ENCODE measurements at regions not wholly inside any gene's neighbourhood (a gene's known extent, or its start where the extent isn't known, plus 50 kb on each side); places are given as distances from the start of the nearest gene placed in this dataset.
"Not testable (repeated sequence)": the region's sequence is repeated elsewhere in the genome, so short reads cannot be mapped to it uniquely, and the experiment has no call there.

GRCh38 chr1:206333897-206334296 lies 130.6 kb downstream of the SRGAP2 start:
- H3K27ac ChIP-seq; H2AFZ ChIP-seq; CTCF ChIA-PET; POLR2A ChIA-PET (ENCODE audit: unreplicated experiment); DNase-seq; H3K9me3 ChIP-seq (ENCODE audit: insufficient read depth, low read depth); H3K9me2 ChIP-seq (ENCODE audit: insufficient read depth); H4K20me1 ChIP-seq (ENCODE audit: insufficient read depth); H3K27me3 ChIP-seq (ENCODE audit: insufficient read depth, low read depth); H3K36me3 ChIP-seq (ENCODE audit: low read depth); BruUV-seq (replicated peaks); H3F3A ChIP-seq (ENCODE audit: insufficient read depth, low read depth); H3K79me2 ChIP-seq (ENCODE audit: low read depth); H3K4me3 ChIP-seq; H3K4me1 ChIP-seq (replicated peaks; ENCODE audit: insufficient read depth); intact Hi-C loops (cut with micrococcal nuclease; ENCODE audit: unreplicated experiment); H3K4me2 ChIP-seq: not testable (repeated sequence)

GRCh38 chr1:206334481-206334880 lies 131.1 kb downstream of the SRGAP2 start:
- H3K79me2 ChIP-seq (ENCODE audit: low read depth); CTCF ChIA-PET; intact Hi-C loops (cut with micrococcal nuclease; ENCODE audit: unreplicated experiment); H3K9me3 ChIP-seq (ENCODE audit: insufficient read depth, low read depth); H3K36me3 ChIP-seq (ENCODE audit: low read depth); H3K4me1 ChIP-seq (replicated peaks; ENCODE audit: insufficient read depth); H3K9me2 ChIP-seq (ENCODE audit: insufficient read depth); H4K20me1 ChIP-seq (ENCODE audit: insufficient read depth); BruUV-seq (replicated peaks); DNase-seq; H3K4me2 ChIP-seq; H2AFZ ChIP-seq; H3K4me3 ChIP-seq; H3F3A ChIP-seq (ENCODE audit: insufficient read depth, low read depth); H3K27ac ChIP-seq; H3K27me3 ChIP-seq (ENCODE audit: insufficient read depth, low read depth); POLR2A ChIA-PET (ENCODE audit: unreplicated experiment): not testable (repeated sequence)

DNA sequence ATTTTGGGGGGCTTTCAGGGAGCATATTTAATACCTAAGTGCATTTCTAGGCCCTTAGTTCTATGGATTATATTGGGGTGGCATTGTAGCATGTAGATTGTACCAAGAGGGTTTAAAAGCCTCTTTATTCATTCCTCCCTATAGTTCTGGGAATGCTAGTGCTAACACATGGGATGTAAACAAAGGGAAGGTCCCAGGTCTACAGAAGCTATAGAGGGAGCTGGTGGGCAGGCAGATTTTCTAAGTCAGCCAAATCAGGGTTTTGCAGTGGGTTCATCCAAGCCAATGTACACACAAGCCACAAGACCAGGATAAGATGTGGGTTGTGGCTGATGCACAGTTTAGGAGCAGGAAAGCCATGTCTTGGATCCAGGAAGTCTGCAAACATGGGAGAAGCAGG lies 131.8 kb downstream of the SRGAP2 start:
- DNase-seq; H3F3A ChIP-seq (ENCODE audit: insufficient read depth, low read depth); intact Hi-C loops (cut with micrococcal nuclease; ENCODE audit: unreplicated experiment); H3K9me3 ChIP-seq (ENCODE audit: insufficient read depth, low read depth); H3K9me2 ChIP-seq (ENCODE audit: insufficient read depth); H3K79me2 ChIP-seq (ENCODE audit: low read depth); H3K27ac ChIP-seq; H3K4me1 ChIP-seq (replicated peaks; ENCODE audit: insufficient read depth); H3K4me2 ChIP-seq; CTCF ChIA-PET; H3K4me3 ChIP-seq; H4K20me1 ChIP-seq (ENCODE audit: insufficient read depth); H3K27me3 ChIP-seq (ENCODE audit: insufficient read depth, low read depth); H3K36me3 ChIP-seq (ENCODE audit: low read depth); H2AFZ ChIP-seq; POLR2A ChIA-PET (ENCODE audit: unreplicated experiment); BruUV-seq (replicated peaks): not testable (repeated sequence)

GRCh38 chr1:206335875-206336846 lies 132.8 kb downstream of the SRGAP2 start:
- POLR2A ChIA-PET (ENCODE audit: unreplicated experiment); BruUV-seq (replicated peaks); intact Hi-C loops (cut with micrococcal nuclease; ENCODE audit: unreplicated experiment); H3F3A ChIP-seq (ENCODE audit: insufficient read depth, low read depth); H3K9me3 ChIP-seq (ENCODE audit: insufficient read depth, low read depth); H3K36me3 ChIP-seq (ENCODE audit: low read depth); H3K4me1 ChIP-seq (replicated peaks; ENCODE audit: insufficient read depth); H3K4me3 ChIP-seq; CTCF ChIA-PET; H3K4me2 ChIP-seq; H3K27me3 ChIP-seq (ENCODE audit: insufficient read depth, low read depth); H3K27ac ChIP-seq; H3K79me2 ChIP-seq (ENCODE audit: low read depth); H2AFZ ChIP-seq; H4K20me1 ChIP-seq (ENCODE audit: insufficient read depth); H3K9me2 ChIP-seq (ENCODE audit: insufficient read depth); DNase-seq: not testable (repeated sequence)

DNA sequence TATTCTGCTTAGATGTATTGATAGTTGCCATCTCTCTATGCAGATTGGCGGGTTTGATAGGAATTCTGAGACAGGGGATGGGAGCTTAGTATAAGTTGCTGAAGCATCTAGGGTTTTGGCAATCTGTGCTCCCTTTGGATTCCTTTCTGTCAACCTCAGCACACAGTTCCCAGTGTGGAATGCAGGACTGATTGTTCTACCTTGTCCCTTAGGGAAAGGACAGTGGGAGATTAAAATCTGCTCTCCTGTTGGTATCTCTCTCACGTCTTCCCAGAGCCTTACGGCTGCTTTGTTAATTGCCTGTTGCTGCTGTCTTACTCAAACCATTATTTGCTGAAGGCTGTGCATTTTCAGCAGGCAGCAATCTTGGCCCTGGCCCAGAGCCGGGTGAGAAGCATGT lies 133.3 kb upstream of the IKBKE start:
- DNase-seq, result peak in 1 of 2 experiments; percentile 38
- H4K20me1 ChIP-seq (ENCODE audit: insufficient read depth); H3K36me3 ChIP-seq (ENCODE audit: low read depth); H3K4me1 ChIP-seq (replicated peaks; ENCODE audit: insufficient read depth); H3K4me2 ChIP-seq; H3K9me2 ChIP-seq (ENCODE audit: insufficient read depth); H3F3A ChIP-seq (ENCODE audit: insufficient read depth, low read depth); intact Hi-C loops (cut with micrococcal nuclease; ENCODE audit: unreplicated experiment); BruUV-seq (replicated peaks); H3K9me3 ChIP-seq (ENCODE audit: insufficient read depth, low read depth); H3K27me3 ChIP-seq (ENCODE audit: insufficient read depth, low read depth); H2AFZ ChIP-seq; POLR2A ChIA-PET (ENCODE audit: unreplicated experiment); CTCF ChIA-PET; H3K79me2 ChIP-seq (ENCODE audit: low read depth); H3K4me3 ChIP-seq; H3K27ac ChIP-seq: not testable (repeated sequence)

GRCh38 chr1:206350493-206351275 lies 119.6 kb upstream of the IKBKE start:
- BruUV-seq (replicated peaks); DNase-seq; H3K27me3 ChIP-seq (ENCODE audit: insufficient read depth, low read depth); H3K36me3 ChIP-seq (ENCODE audit: low read depth); H3K27ac ChIP-seq; CTCF ChIA-PET; H4K20me1 ChIP-seq (ENCODE audit: insufficient read depth); H3K4me3 ChIP-seq; H3K9me3 ChIP-seq (ENCODE audit: insufficient read depth, low read depth); H3F3A ChIP-seq (ENCODE audit: insufficient read depth, low read depth); intact Hi-C loops (cut with micrococcal nuclease; ENCODE audit: unreplicated experiment); H3K4me2 ChIP-seq; H3K79me2 ChIP-seq (ENCODE audit: low read depth); H3K9me2 ChIP-seq (ENCODE audit: insufficient read depth); H2AFZ ChIP-seq; POLR2A ChIA-PET (ENCODE audit: unreplicated experiment); H3K4me1 ChIP-seq (replicated peaks; ENCODE audit: insufficient read depth): not testable (repeated sequence)

- H3K4me1 ChIP-seq (replicated peaks; ENCODE audit: insufficient read depth); H3K4me2 ChIP-seq; H3K4me3 ChIP-seq; BruUV-seq (replicated peaks); H2AFZ ChIP-seq; H3K36me3 ChIP-seq (ENCODE audit: low read depth); DNase-seq; H3K27me3 ChIP-seq (ENCODE audit: insufficient read depth, low read depth); H3K9me3 ChIP-seq (ENCODE audit: insufficient read depth, low read depth); H3K9me2 ChIP-seq (ENCODE audit: insufficient read depth); CTCF ChIA-PET; H4K20me1 ChIP-seq (ENCODE audit: insufficient read depth); H3K79me2 ChIP-seq (ENCODE audit: low read depth); H3K27ac ChIP-seq; intact Hi-C loops (cut with micrococcal nuclease; ENCODE audit: unreplicated experiment); H3F3A ChIP-seq (ENCODE audit: insufficient read depth, low read depth); POLR2A ChIA-PET (ENCODE audit: unreplicated experiment): not testable (repeated sequence)
These were observed 118.8 kb upstream of the IKBKE start for GRCh38 chr1:206351276-206352052.

Measured in PC-9 (cell line).